GM12873 (cell line): ENCODE measurements at regions not wholly inside any gene's neighbourhood (a gene's known extent, or its start where the extent isn't known, plus 50 kb on each side); places are given as distances from the start of the nearest gene placed in this dataset.

Source experiments
- CTCF ChIP-seq: IDR thresholded peaks from 2 replicates; pipeline ENCODE4 v1.5.1; 2012; ENCODE audit warnings: low read depth, mild to moderate bottlenecking, moderate library complexity, low read length, control low read depth; ENCODE audit not compliant: insufficient read depth; ENCODE audit errors: missing control alignments

GRCh38 chr3:34002569-34003100 is 204.2 kb downstream of the PDCD6IP start:
- no peak for TF ChIP-seq CTCF

GRCh38 chr3:34005886-34006285 is 207.5 kb downstream of the PDCD6IP start:
- no peak for TF ChIP-seq CTCF

GRCh38 chr3:34008191-34008590 is 209.8 kb downstream of the PDCD6IP start:
- no peak for TF ChIP-seq CTCF

- TF ChIP-seq CTCF = no peak
Observed at GRCh38 chr3:34008836-34009809, 210.7 kb downstream of the PDCD6IP start.

- peak; percentile 29 for TF ChIP-seq CTCF
Observed at GRCh38 chr3:34011171-34012101, 213.0 kb downstream of the PDCD6IP start.

GRCh38 chr3:34012102-34012461 is 213.7 kb downstream of the PDCD6IP start:
- no peak for TF ChIP-seq CTCF
